C4-2B (cell line): ENCODE measurements at regions not wholly inside any gene's neighbourhood (a gene's known extent, or its start where the extent isn't known, plus 50 kb on each side); places are given as distances from the start of the nearest gene placed in this dataset.
A peak's percentile ranks its signal among the peaks of the same experiment; 100 is the strongest.

ENCODE experiments used
- H3K27ac ChIP-seq: fragments of 450-650 bp; 2 replicates; pipeline ENCODE4 v1.5.1; 2017
- CTCF ChIP-seq: fragments of 450-650 bp; conservative IDR thresholded peaks from 2 replicates; pipeline ENCODE4 v1.5.1; 2017; ENCODE audit warnings: mild to moderate bottlenecking
- ZFX ChIP-seq: fragments of 450-650 bp; IDR thresholded peaks from 2 replicates; pipeline ENCODE4 v1.6.1; 2017

DNA sequence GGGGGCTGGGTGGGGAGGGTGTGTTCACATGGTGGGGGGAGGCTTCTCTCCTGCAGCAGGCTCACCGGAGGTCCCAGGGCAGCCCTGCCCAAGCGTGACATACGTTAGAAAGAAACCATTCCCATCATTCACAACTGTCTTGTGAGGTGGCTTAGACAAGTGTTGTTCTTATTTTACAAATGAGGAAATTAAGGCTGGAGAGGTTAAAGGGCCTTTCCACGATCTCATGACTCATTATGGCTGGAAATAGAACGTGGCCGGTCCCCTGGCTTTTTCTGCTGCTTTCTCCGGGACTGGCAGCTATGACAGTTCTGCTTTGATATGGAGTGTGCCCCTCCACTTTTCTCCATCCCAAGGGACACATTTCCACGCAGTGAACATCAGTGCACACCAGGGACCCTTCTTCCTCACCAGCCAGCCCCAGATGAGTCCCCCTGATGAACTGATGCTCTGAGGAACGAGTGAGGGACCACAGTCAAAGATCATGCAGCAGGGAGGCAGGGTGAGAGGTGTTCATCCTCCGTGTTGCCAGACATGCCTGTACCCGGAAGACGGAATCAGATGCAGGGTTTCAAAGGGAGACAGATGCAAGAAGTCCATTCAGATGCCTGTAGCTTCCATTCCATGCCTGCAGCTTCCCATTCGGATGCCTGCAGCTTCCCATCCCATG lies 64.0 kb upstream of the ACSL1 start:
- TF ChIP-seq CTCF (no peak), ZFX (no peak)
- no peak overlapping the region for H3K27ac ChIP-seq

- TF ChIP-seq CTCF (no peak), ZFX (no peak)
- no peak overlapping the region for H3K27ac ChIP-seq
Observed at GRCh38 chr4:184890499-184890898, 64.7 kb upstream of the ACSL1 start.

DNA sequence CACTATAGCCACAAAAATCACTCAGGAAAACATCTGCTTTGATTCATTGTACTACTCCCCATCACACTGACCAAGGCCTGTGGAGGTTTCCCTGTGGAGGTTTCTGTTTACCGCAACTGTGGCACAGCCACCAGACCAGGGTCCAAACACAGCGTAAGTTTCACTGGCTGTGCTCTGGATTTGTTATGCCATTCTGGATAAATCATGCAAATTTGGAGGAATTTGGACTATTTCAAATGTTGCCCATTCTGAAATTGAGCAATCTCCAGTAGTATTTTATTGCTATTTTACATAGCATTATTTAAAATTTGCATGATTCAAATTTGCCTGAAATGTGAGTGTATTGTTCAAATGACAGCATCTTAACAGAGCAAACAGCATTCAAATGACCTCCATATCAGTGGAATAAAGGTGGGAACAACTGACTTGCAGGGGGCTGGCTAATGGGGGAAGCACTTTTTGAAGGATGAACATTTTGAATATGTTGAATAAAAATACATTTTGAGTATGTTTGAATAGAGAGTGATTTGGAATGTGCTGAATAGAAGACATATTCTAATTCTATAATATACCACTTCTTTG lies 66.1 kb upstream of the ACSL1 start:
- H3K27ac ChIP-seq = no peak overlapping the region

GRCh38 chr4:184892999-184893398 lies 67.2 kb upstream of the ACSL1 start:
- no peak for TF ChIP-seq CTCF
- no peak for TF ChIP-seq ZFX
- no peak overlapping the region for H3K27ac ChIP-seq

More for the DNA sequence above, 66.1 kb upstream of the ACSL1 start:
- TF ChIP-seq CTCF (no peak), ZFX (no peak)

DNA sequence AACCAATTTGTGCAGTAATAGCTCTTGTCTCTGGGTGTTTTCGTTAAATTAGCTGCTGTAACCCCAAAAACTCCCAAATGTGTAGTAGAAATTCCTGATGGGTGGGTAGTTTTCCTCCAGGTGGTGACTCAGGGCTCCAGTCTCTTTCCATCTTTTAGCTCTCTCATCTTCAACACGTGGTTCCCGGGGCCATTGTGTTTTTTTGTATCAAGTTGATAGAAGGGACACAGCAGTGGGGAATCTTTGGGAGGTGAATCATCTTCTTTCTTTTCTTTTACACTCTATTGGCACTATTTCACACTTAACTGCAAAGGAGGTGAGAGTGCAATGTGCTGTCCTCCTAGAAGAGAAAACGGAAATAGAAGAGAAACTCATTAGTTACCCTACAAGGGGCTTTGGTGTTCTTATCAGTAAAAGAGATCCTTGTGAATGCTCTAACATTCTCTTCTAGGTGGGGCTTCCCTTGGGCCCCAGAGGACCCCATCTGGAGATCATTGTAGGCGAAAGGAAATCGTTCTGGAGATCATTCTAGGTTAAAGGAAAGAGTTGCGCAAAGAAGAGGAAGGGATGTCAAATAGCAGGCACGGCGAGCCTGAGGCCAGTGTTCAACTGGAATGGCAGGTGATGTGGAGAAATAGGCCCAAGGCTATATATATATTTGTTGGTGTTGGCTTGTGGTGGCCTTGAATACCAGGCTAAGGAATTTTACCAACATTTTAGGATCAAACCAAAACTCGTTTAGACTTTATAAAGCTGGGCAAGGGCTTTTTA lies 68.2 kb upstream of the ACSL1 start:
- peak overlapping the region; percentile 52 for H3K27ac ChIP-seq
- no peak for TF ChIP-seq ZFX
- TF ChIP-seq CTCF = no peak

DNA sequence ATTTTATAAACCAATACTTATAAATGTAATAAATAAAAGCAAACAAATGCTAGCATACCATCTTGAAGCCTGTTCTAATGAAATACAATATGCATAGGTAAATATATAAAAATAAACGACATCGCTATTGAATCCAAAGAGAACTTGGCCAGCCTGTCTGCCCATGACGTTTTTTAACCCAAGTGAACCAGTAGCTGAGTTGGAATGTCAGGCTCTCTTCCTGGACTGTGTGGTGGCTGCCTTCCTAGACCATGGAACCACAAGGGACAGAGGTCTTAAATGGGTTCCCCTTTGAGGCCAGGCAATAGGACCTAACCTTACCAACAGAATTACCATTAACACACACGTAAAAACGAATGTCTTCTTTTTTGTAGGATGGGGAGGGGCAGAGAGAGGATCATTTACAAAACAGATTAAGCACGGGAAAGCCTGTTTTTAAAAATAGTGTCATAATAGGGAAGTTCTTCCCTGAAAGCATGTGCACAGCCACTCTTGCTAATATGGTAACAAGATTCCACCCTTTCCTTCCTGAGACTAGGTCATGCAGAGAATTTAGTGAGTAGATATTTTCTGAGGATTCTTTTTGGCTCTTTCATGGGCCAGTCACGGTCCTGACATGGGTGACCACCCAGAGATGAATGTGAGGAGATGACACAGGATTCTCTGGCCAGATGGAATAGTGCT lies 69.4 kb upstream of the ACSL1 start:
- peak overlapping the region; percentile 52; the same call in 1 of the 2 replicates for H3K27ac ChIP-seq
- TF ChIP-seq ZFX (no peak), CTCF (no peak)
